Liver (tissue), 8 donors: ENCODE measurements at regions not wholly inside any gene's neighbourhood (a gene's known extent, or its start where the extent isn't known, plus 50 kb on each side); places are given as distances from the start of the nearest gene placed in this dataset.

Source experiments
- DNase-seq: peaks from one replicate; pipeline ENCODE4 v3.0.0-alpha.2; 2017; ENCODE audit warnings: low spot score
- H3K27ac ChIP-seq, 2 donors: one replicate each; pipeline ENCODE4 v1.7.0; 2013; ENCODE audit warnings: inconsistent platforms in 2 of 2, low read length in 2 of 2, control low read depth in 1 of 2, low read depth in 1 of 2, mild to moderate bottlenecking in 1 of 2
- H3K27me3 ChIP-seq, 4 donors: one replicate each; pipeline versions ENCODE4 v1.6.1 to v1.7.0; 2013; ENCODE audit warnings: low read length in 3 of 4, inconsistent platforms in 1 of 4, mild to moderate bottlenecking in 1 of 4, moderate library complexity in 1 of 4; ENCODE audit not compliant: control insufficient read depth in 4 of 4, insufficient read depth in 4 of 4
- H3K36me3 ChIP-seq, 4 donors: one replicate each; pipeline versions ENCODE4 v1.6.1 to v1.7.0; 2013; ENCODE audit warnings: low read length in 3 of 4, mild to moderate bottlenecking in 3 of 4, low read depth in 1 of 4, moderate library complexity in 1 of 4; ENCODE audit not compliant: control insufficient read depth in 4 of 4, insufficient read depth in 3 of 4
- H3K4me1 ChIP-seq, 4 donors: one replicate each; pipeline versions ENCODE4 v1.6.1 to v1.7.0; 2013; ENCODE audit warnings: low read length in 3 of 4, mild to moderate bottlenecking in 3 of 4, moderate library complexity in 1 of 4; ENCODE audit not compliant: control insufficient read depth in 4 of 4, insufficient read depth in 4 of 4
- H3K4me3 ChIP-seq, 3 donors: one replicate each; pipeline versions ENCODE4 v1.6.1 to v1.7.0; 2013; ENCODE audit warnings: low read length in 3 of 3, control low read depth in 1 of 3, low read depth in 1 of 3, mild to moderate bottlenecking in 1 of 3
- H3K9ac ChIP-seq, 2 donors: one replicate each; pipeline ENCODE4 v1.7.0; 2013; ENCODE audit warnings: low read length in 2 of 2, mild to moderate bottlenecking in 2 of 2, moderate library complexity in 2 of 2, control low read depth in 1 of 2, low read depth in 1 of 2
- H3K9me3 ChIP-seq, 4 donors: one replicate each; pipeline versions ENCODE4 v1.6.1 to v1.7.0; 2013; ENCODE audit warnings: low read length in 3 of 4; ENCODE audit not compliant: control insufficient read depth in 4 of 4
- ATF3 ChIP-seq: IDR thresholded peaks from 2 replicates; pipeline ENCODE4 v1.6.1; 2016; ENCODE audit warnings: antibody characterized with exemption
- CTCF ChIP-seq: fragments of 150-350 bp; IDR thresholded peaks from 2 replicates; pipeline ENCODE4 v1.5.1; 2017; ENCODE audit warnings: improper control_type of control experiment, low read depth, low read length; ENCODE audit not compliant: missing input control
- EGR1 ChIP-seq, 2 donors: IDR thresholded peaks; 2 replicates each; pipeline ENCODE4 v1.6.1; 2016 to 2018; ENCODE audit warnings: antibody characterized with exemption in 2 of 2, low read depth in 2 of 2
- FOXA1 ChIP-seq: IDR thresholded peaks from 2 replicates; pipeline ENCODE4 v1.6.1; 2016; ENCODE audit warnings: antibody characterized with exemption
- FOXA2 ChIP-seq: IDR thresholded peaks from 2 replicates; pipeline ENCODE4 v1.6.1; 2016; ENCODE audit warnings: antibody characterized with exemption
- GABPA ChIP-seq, 2 donors: IDR thresholded peaks in 1 of 2; conservative IDR thresholded peaks in 1 of 2; 2 replicates each; pipeline ENCODE4 v1.6.1; 2016; ENCODE audit warnings: antibody characterized with exemption in 2 of 2, mild to moderate bottlenecking in 1 of 2, moderate library complexity in 1 of 2
- HNF4A ChIP-seq, 2 donors: conservative IDR thresholded peaks; 2 replicates each; pipeline ENCODE4 v1.6.1; 2016; ENCODE audit warnings: antibody characterized with exemption in 2 of 2, mild to moderate bottlenecking in 2 of 2
- HNF4G ChIP-seq: IDR thresholded peaks from 2 replicates; pipeline ENCODE4 v1.6.1; 2016; ENCODE audit warnings: antibody characterized with exemption
- JUND ChIP-seq, 2 donors: IDR thresholded peaks; 2 replicates each; pipeline ENCODE4 v1.6.1; 2016; ENCODE audit warnings: antibody characterized with exemption in 2 of 2
- MAX ChIP-seq: IDR thresholded peaks from 2 replicates; pipeline ENCODE4 v1.6.1; 2016; ENCODE audit warnings: antibody characterized with exemption
- NR2F2 ChIP-seq: IDR thresholded peaks from 2 replicates; pipeline ENCODE4 v1.6.1; 2016; ENCODE audit warnings: antibody characterized with exemption
- RAD21 ChIP-seq, 2 donors: IDR thresholded peaks; 2 replicates each; pipeline ENCODE4 v1.6.1; 2016; ENCODE audit warnings: antibody characterized with exemption in 2 of 2, mild to moderate bottlenecking in 2 of 2
- RXRA ChIP-seq, 2 donors: IDR thresholded peaks; 2 replicates each; pipeline ENCODE4 v1.6.1; 2017 to 2018; ENCODE audit warnings: antibody characterized with exemption in 2 of 2, mild to moderate bottlenecking in 1 of 2
- SP1 ChIP-seq: IDR thresholded peaks from 2 replicates; pipeline ENCODE4 v1.6.1; 2018; ENCODE audit warnings: antibody characterized with exemption, mild to moderate bottlenecking
- TAF1 ChIP-seq: conservative IDR thresholded peaks from 2 replicates; pipeline ENCODE4 v1.6.1; 2016; ENCODE audit warnings: antibody characterized with exemption, mild to moderate bottlenecking
- YY1 ChIP-seq: IDR thresholded peaks from 2 replicates; pipeline ENCODE4 v1.6.1; 2016; ENCODE audit warnings: antibody characterized with exemption, mild to moderate bottlenecking
- WGBS: extraction: QIAGEN DNeasy Blood & Tissue Kit; methylation state at CpG from one replicate; pipeline ENCODE4 v1.1.7; 2013; 5-methylcytosine and 5-hydroxymethylcytosine counted together
- TF ChIP-seq, protein P1 (sequence below): IDR thresholded peaks from 2 replicates; pipeline ENCODE4 v1.6.1; 2016; ENCODE audit warnings: antibody characterized with exemption, mild to moderate bottlenecking
- TF ChIP-seq, protein P2 (sequence below): IDR thresholded peaks from 2 replicates; pipeline ENCODE4 v1.6.1; 2016; ENCODE audit warnings: antibody characterized with exemption
- donor health status: healthy.
- donor health status: healthy.
- donor health status: healthy.
- donor health status: healthy.
- donor health status: healthy.

DNA sequence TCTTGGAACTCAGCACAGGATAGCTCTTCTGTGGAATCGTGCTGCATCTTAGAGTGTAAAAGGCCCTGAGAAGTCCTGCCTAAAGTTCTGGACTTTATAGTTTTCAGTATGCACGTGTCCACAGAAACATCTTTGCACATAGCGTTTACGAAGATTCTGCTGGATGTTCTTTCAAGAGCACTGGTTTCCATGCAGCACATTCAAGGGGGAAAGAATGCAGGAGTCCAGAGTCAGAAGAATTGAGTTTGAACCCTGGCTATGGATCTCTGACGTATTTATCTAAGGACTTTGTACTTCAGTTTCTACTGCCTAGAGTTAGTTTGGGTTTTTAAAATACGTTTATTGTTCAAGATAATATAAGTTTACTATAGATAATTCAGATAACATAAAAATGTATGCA is 282.8 kb upstream of the ZMIZ1 start (continued):
- no peak for TF ChIP-seq MAX
- TF ChIP-seq TAF1, result no peak
- TF ChIP-seq RAD21 (IDR thresholded peaks at IDR 0.05), result no peak

GRCh38 chr10:78787125-78787524 is 281.6 kb upstream of the ZMIZ1 start:
- Histone ChIP-seq H3K4me1 (no peaks in the 10 kb centered on the region), H3K9me3 (no peaks in the 10 kb centered on the region), H3K9ac (no peak overlapping the region), H3K27ac (no peak overlapping the region), H3K27me3 (no peaks in the 10 kb centered on the region), H3K4me3 (no peak overlapping the region), H3K36me3 (no peaks in the 10 kb centered on the region)
- TF ChIP-seq RAD21 (IDR thresholded peaks at IDR 0.05), result no peak
- no peak for TF ChIP-seq EGR1 (IDR thresholded peaks at IDR 0.05; ENCODE audit: low read depth in 2 of 2)
- TF ChIP-seq YY1, result no peak
- TF ChIP-seq, protein P1, sequence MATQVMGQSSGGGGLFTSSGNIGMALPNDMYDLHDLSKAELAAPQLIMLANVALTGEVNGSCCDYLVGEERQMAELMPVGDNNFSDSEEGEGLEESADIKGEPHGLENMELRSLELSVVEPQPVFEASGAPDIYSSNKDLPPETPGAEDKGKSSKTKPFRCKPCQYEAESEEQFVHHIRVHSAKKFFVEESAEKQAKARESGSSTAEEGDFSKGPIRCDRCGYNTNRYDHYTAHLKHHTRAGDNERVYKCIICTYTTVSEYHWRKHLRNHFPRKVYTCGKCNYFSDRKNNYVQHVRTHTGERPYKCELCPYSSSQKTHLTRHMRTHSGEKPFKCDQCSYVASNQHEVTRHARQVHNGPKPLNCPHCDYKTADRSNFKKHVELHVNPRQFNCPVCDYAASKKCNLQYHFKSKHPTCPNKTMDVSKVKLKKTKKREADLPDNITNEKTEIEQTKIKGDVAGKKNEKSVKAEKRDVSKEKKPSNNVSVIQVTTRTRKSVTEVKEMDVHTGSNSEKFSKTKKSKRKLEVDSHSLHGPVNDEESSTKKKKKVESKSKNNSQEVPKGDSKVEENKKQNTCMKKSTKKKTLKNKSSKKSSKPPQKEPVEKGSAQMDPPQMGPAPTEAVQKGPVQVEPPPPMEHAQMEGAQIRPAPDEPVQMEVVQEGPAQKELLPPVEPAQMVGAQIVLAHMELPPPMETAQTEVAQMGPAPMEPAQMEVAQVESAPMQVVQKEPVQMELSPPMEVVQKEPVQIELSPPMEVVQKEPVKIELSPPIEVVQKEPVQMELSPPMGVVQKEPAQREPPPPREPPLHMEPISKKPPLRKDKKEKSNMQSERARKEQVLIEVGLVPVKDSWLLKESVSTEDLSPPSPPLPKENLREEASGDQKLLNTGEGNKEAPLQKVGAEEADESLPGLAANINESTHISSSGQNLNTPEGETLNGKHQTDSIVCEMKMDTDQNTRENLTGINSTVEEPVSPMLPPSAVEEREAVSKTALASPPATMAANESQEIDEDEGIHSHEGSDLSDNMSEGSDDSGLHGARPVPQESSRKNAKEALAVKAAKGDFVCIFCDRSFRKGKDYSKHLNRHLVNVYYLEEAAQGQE, result no peak
- TF ChIP-seq RXRA (IDR thresholded peaks at IDR 0.05), result no peak
- TF ChIP-seq FOXA1, result no peak
- TF ChIP-seq HNF4G, result no peak
- TF ChIP-seq FOXA2, result no peak
- TF ChIP-seq HNF4A (conservative IDR thresholded peaks at IDR 0.05), result no peak
- TF ChIP-seq SP1, result no peak
- TF ChIP-seq ATF3, result no peak
- TF ChIP-seq JUND (IDR thresholded peaks at IDR 0.05), result no peak
- TF ChIP-seq MAX, result no peak
- no peak for TF ChIP-seq NR2F2
- TF ChIP-seq CTCF, result no peak
- no peak for TF ChIP-seq GABPA (IDR thresholded peaks at IDR 0.05 in 1 of 2, conservative IDR thresholded peaks at IDR 0.05 in 1 of 2)
- TF ChIP-seq TAF1, result no peak
- TF ChIP-seq, protein P2, sequence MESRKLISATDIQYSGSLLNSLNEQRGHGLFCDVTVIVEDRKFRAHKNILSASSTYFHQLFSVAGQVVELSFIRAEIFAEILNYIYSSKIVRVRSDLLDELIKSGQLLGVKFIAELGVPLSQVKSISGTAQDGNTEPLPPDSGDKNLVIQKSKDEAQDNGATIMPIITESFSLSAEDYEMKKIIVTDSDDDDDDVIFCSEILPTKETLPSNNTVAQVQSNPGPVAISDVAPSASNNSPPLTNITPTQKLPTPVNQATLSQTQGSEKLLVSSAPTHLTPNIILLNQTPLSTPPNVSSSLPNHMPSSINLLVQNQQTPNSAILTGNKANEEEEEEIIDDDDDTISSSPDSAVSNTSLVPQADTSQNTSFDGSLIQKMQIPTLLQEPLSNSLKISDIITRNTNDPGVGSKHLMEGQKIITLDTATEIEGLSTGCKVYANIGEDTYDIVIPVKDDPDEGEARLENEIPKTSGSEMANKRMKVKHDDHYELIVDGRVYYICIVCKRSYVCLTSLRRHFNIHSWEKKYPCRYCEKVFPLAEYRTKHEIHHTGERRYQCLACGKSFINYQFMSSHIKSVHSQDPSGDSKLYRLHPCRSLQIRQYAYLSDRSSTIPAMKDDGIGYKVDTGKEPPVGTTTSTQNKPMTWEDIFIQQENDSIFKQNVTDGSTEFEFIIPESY, result no peak
- 50% methylated on average over 2 of the region's 2 CpGs for WGBS
- no peak for DNase-seq
